ENCODE measurements at regions not wholly inside any gene's neighbourhood (a gene's known extent, or its start where the extent isn't known, plus 50 kb on each side); places are given as distances from the start of the nearest gene placed in this dataset.

GRCh38 chr1:37128091-37128490 lies 93.8 kb upstream of the GRIK3 start:
- DNase-seq (ENCODE audit: low read depth in 2 of 3, low spot score in 1 of 3): no peak

GRCh38 chr1:37130221-37130948 lies 96.1 kb upstream of the GRIK3 start:
- DNase-seq (ENCODE audit: low read depth in 2 of 3, low spot score in 1 of 3): no peak

- DNase-seq (ENCODE audit: low read depth in 2 of 3, low spot score in 1 of 3): no peak
Observed at GRCh38 chr1:37131281-37131680, 97.0 kb upstream of the GRIK3 start.

GRCh38 chr1:37133276-37134145 lies 99.2 kb upstream of the GRIK3 start:
- no peak for DNase-seq (ENCODE audit: low read depth in 2 of 3, low spot score in 1 of 3)

- DNase-seq (ENCODE audit: low read depth in 2 of 3, low spot score in 1 of 3): no peak
Observed at GRCh38 chr1:37134599-37134998, 100.3 kb upstream of the GRIK3 start.

- no peak for DNase-seq (ENCODE audit: low read depth in 2 of 3, low spot score in 1 of 3)
Observed at GRCh38 chr1:37135032-37135431, 100.7 kb upstream of the GRIK3 start.

- no peak for DNase-seq (ENCODE audit: low read depth in 2 of 3, low spot score in 1 of 3)
Observed at GRCh38 chr1:37137014-37137413, 102.7 kb upstream of the GRIK3 start.

GRCh38 chr1:37137601-37138000 lies 103.3 kb upstream of the GRIK3 start:
- DNase-seq (ENCODE audit: low read depth in 2 of 3, low spot score in 1 of 3): no peak

GRCh38 chr1:37143800-37144199 lies 109.5 kb upstream of the GRIK3 start:
- no peak for DNase-seq (ENCODE audit: low read depth in 2 of 3, low spot score in 1 of 3)

- DNase-seq (ENCODE audit: low read depth in 2 of 3, low spot score in 1 of 3): no peak
Observed at GRCh38 chr1:37146071-37146470, 111.8 kb upstream of the GRIK3 start.

- DNase-seq (ENCODE audit: low read depth in 2 of 3, low spot score in 1 of 3): no peak
Observed at GRCh38 chr1:37147392-37147831, 113.1 kb upstream of the GRIK3 start.

GRCh38 chr1:37147906-37148305 lies 113.6 kb upstream of the GRIK3 start:
- DNase-seq (ENCODE audit: low read depth in 2 of 3, low spot score in 1 of 3): no peak

- no peak for DNase-seq (ENCODE audit: low read depth in 2 of 3, low spot score in 1 of 3)
Observed at GRCh38 chr1:37148663-37149062, 114.3 kb upstream of the GRIK3 start.

GRCh38 chr1:37149296-37149695 lies 115.0 kb upstream of the GRIK3 start:
- DNase-seq (ENCODE audit: low read depth in 2 of 3, low spot score in 1 of 3): no peak

- no peak for DNase-seq (ENCODE audit: low read depth in 2 of 3, low spot score in 1 of 3)
Observed at GRCh38 chr1:37150986-37151385, 116.7 kb upstream of the GRIK3 start.

- DNase-seq (ENCODE audit: low read depth in 2 of 3, low spot score in 1 of 3): no peak
Observed at GRCh38 chr1:37151789-37152188, 117.5 kb upstream of the GRIK3 start.

GRCh38 chr1:37152491-37152890 lies 118.2 kb upstream of the GRIK3 start:
- no peak for DNase-seq (ENCODE audit: low read depth in 2 of 3, low spot score in 1 of 3)

GRCh38 chr1:37153116-37154100 lies 119.1 kb upstream of the GRIK3 start:
- no peak for DNase-seq (ENCODE audit: low read depth in 2 of 3, low spot score in 1 of 3)

GRCh38 chr1:37156646-37157045 lies 122.3 kb upstream of the GRIK3 start:
- DNase-seq (ENCODE audit: low read depth in 2 of 3, low spot score in 1 of 3): no peak

- DNase-seq (ENCODE audit: low read depth in 2 of 3, low spot score in 1 of 3): no peak
Observed at GRCh38 chr1:37157634-37158033, 123.3 kb upstream of the GRIK3 start.

- DNase-seq (ENCODE audit: low read depth in 2 of 3, low spot score in 1 of 3): no peak
Observed at GRCh38 chr1:37158113-37158749, 123.9 kb upstream of the GRIK3 start.
